Lower leg skin (tissue), 4 donors: ENCODE measurements at regions not wholly inside any gene's neighbourhood (a gene's known extent, or its start where the extent isn't known, plus 50 kb on each side); places are given as distances from the start of the nearest gene placed in this dataset.
A peak's percentile ranks its signal among the peaks of the same experiment; 100 is the strongest.

Experiments
- DNase-seq, 2 donors: peaks; one replicate each; pipeline ENCODE4 v3.0.0-alpha.2; 2019; ENCODE audit warnings: low spot score in 2 of 2
- H3K4me3 ChIP-seq: fragments of 200-600 bp; sonication (generic); 2 replicates; pipeline ENCODE4 v1.5.1; 2017; ENCODE audit warnings: mild to moderate bottlenecking, low read depth; ENCODE audit not compliant: poor library complexity, severe bottlenecking
- CTCF ChIP-seq, 3 donors: fragments of 450-650 bp; IDR thresholded peaks; one replicate each; pipeline ENCODE4 v1.5.1; 2016; ENCODE audit warnings: antibody characterized with exemption in 3 of 3, mild to moderate bottlenecking in 3 of 3, moderate library complexity in 2 of 3
- POLR2A ChIP-seq, 2 donors: fragments of 450-650 bp; IDR thresholded peaks; one replicate each; pipeline ENCODE4 v1.6.1; 2016 to 2017; ENCODE audit warnings: antibody characterized with exemption in 2 of 2, mild to moderate bottlenecking in 1 of 2, moderate library complexity in 1 of 2
- WGBS, 2 donors: methylation state at CpG; one replicate each; pipeline ENCODE4 v1.1.5; 2018; 5-methylcytosine and 5-hydroxymethylcytosine counted together
- intact Hi-C: fragments of 100-400 bp; cut with DNase I; formaldehyde crosslinking; loops from one replicate; pipeline ENCODE4 v1.15.0; 2023; ENCODE audit warnings: low total_unique reads

GRCh38 chr11:57103899-57104605, 77.7 kb upstream of the LRRC55 start:
- no peak for DNase-seq
- no peak overlapping the region for H3K4me3 ChIP-seq
- 71 to 76% methylated on average over 6 of the region's 6 CpGs for WGBS, 2 donors
- intact Hi-C loops: loop anchor here (10.0 kb wide), 1 partner anchor 249 kb away; no protein-coding TSS in a partner anchor
- no peak for TF ChIP-seq POLR2A (IDR thresholded peaks at IDR 0.05)
- TF ChIP-seq CTCF (IDR thresholded peaks at IDR 0.05): no peak

- intact Hi-C loops: loop anchor here (10.0 kb wide), 1 partner anchor 255 kb away; no protein-coding TSS in a partner anchor
- TF ChIP-seq CTCF (IDR thresholded peaks at IDR 0.05): no peak
- no peak for TF ChIP-seq POLR2A (IDR thresholded peaks at IDR 0.05)
- WGBS, 2 donors: 91 to 96% methylated on average over 3 of the region's 3 CpGs
- no peak overlapping the region for H3K4me3 ChIP-seq
- DNase-seq: no peak
Measured at GRCh38 chr11:57109331-57109730, 72.4 kb upstream of the LRRC55 start.

GRCh38 chr11:57111619-57112018, 70.1 kb upstream of the LRRC55 start:
- intact Hi-C loops: loop anchor here (10.0 kb wide), 1 partner anchor 133 kb away; no protein-coding TSS in a partner anchor
- WGBS, 2 donors: 40 to 49% methylated on average over 2 of the region's 2 CpGs
- no peak overlapping the region for H3K4me3 ChIP-seq
- no peak for DNase-seq
- no peak for TF ChIP-seq POLR2A (IDR thresholded peaks at IDR 0.05)
- no peak for TF ChIP-seq CTCF (IDR thresholded peaks at IDR 0.05)

- TF ChIP-seq POLR2A (IDR thresholded peaks at IDR 0.05) (no peak), CTCF (IDR thresholded peaks at IDR 0.05) (no peak)
- peak in 1 of 2 donors; percentile 21 for DNase-seq
- 57 to 64% methylated on average over 5 of the region's 5 CpGs for WGBS, 2 donors
- intact Hi-C loops: loop anchor here (10.0 kb wide), 1 partner anchor 128 kb away; no protein-coding TSS in a partner anchor
- no peak overlapping the region for H3K4me3 ChIP-seq
Measured at GRCh38 chr11:57116654-57117053, 65.1 kb upstream of the LRRC55 start.

GRCh38 chr11:57120192-57120965, 61.4 kb upstream of the LRRC55 start:
- DNase-seq: no peak
- H3K4me3 ChIP-seq: no peak overlapping the region
- intact Hi-C loops: loop anchor here (5.0 kb wide), 1 partner anchor 278 kb away; no protein-coding TSS in a partner anchor
- 93 to 94% methylated on average over 3 of the region's 3 CpGs for WGBS, 2 donors
- TF ChIP-seq POLR2A (IDR thresholded peaks at IDR 0.05) (no peak), CTCF (IDR thresholded peaks at IDR 0.05) (no peak)
